DND-41 (cell line): ENCODE measurements at regions not wholly inside any gene's neighbourhood (a gene's known extent, or its start where the extent isn't known, plus 50 kb on each side); places are given as distances from the start of the nearest gene placed in this dataset.

Experiments
- ATAC-seq: fragments of 200-7000 bp; cut with Tn5 transposase; 3 replicates; pipeline ENCODE4 v1.9.1; 2021; ENCODE audit warnings: low read depth; ENCODE audit not compliant: insufficient read depth
- DNase-seq: peaks from one replicate; pipeline ENCODE4 v3.0.0-alpha.2; 2020
- H2AFZ ChIP-seq: 2 replicates; pipeline ENCODE4 v1.6.0; 2012; ENCODE audit warnings: low read depth, low read length
- H3K27ac ChIP-seq: 2 replicates; pipeline ENCODE4 v1.5.1; 2012; ENCODE audit warnings: low read length, inconsistent platforms
- H3K27me3 ChIP-seq: fragments of 200-600 bp; sonication (generic); 2 replicates; pipeline ENCODE4 v1.6.0; 2012; ENCODE audit warnings: low read length, mild to moderate bottlenecking, inconsistent platforms; ENCODE audit not compliant: insufficient read depth, poor library complexity
- H3K36me3 ChIP-seq: 2 replicates; pipeline ENCODE4 v1.5.1; 2012; ENCODE audit warnings: low read length, inconsistent platforms; ENCODE audit not compliant: insufficient read depth
- H3K4me1 ChIP-seq: 2 replicates; pipeline ENCODE4 v1.5.1; 2012; ENCODE audit warnings: mild to moderate bottlenecking, low read length; ENCODE audit not compliant: insufficient read depth
- H3K4me2 ChIP-seq: 2 replicates; pipeline ENCODE4 v1.6.0; 2012; ENCODE audit warnings: mild to moderate bottlenecking, moderate library complexity, low read length, inconsistent platforms; ENCODE audit not compliant: insufficient read depth
- H3K4me3 ChIP-seq, 2 experiments: fragments of 200-600 bp in 1 of 2; shearing (Covaris generic) in 1 of 2; 2 replicates each; pipeline ENCODE4 v1.5.1; 2012 to 2016; ENCODE audit warnings: inconsistent platforms in 2 of 2, low read length in 2 of 2, mild to moderate bottlenecking in 2 of 2, low read depth in 1 of 2, moderate library complexity in 1 of 2
- H3K79me2 ChIP-seq: 2 replicates; pipeline ENCODE4 v1.6.0; 2012; ENCODE audit warnings: low read length, inconsistent platforms; ENCODE audit not compliant: insufficient read depth
- H3K9ac ChIP-seq: 2 replicates; pipeline ENCODE4 v1.6.0; 2012; ENCODE audit warnings: low read depth, mild to moderate bottlenecking, inconsistent platforms, low read length, moderate library complexity
- H3K9me3 ChIP-seq: 2 replicates; pipeline ENCODE4 v1.5.1; 2012; ENCODE audit warnings: low read length, moderate library complexity, mild to moderate bottlenecking, inconsistent platforms; ENCODE audit not compliant: insufficient read depth, severe bottlenecking
- H4K20me1 ChIP-seq: 2 replicates; pipeline ENCODE4 v1.6.0; 2012; ENCODE audit warnings: low read length; ENCODE audit not compliant: insufficient read depth
- EZH2 ChIP-seq: IDR thresholded peaks from 3 replicates; pipeline ENCODE4 v1.6.1; 2012; ENCODE audit warnings: borderline replicate concordance, low read depth, mild to moderate bottlenecking, moderate library complexity, low read length, inconsistent platforms; ENCODE audit not compliant: severe bottlenecking
- TF ChIP-seq, protein P1 (sequence below): IDR thresholded peaks from 2 replicates; pipeline ENCODE4 v1.5.1; 2012; ENCODE audit warnings: borderline replicate concordance, low read length, moderate library complexity, mild to moderate bottlenecking; ENCODE audit not compliant: poor library complexity, severe bottlenecking; ENCODE audit errors: extremely low read depth

DNA sequence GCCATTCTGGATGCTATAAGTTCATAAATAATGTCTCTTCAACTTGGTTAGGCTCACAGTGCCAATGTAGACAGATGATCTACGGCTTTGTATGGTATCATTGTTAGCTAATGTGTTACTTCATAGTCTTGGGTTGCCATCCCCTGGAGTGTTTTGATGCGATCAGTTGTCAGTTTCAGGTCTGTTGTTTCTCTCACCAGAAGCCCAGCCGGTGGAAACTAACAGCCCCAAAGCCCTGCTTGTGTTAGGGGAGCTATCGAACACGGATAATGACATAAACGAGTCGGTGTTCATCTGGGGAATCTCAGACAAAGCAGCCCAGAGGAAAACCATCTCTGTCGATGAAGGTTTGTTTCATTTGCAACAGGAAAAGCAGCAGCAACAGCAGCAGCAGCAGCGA is 107.4 kb upstream of the ANKFN1 start:
- Histone ChIP-seq H3K36me3 (no peaks in the 10 kb centered on the region), H4K20me1 (no peaks in the 10 kb centered on the region), H3K79me2 (no peaks in the 10 kb centered on the region), H3K4me3 (no peak overlapping the region), H3K27me3 (no peaks in the 10 kb centered on the region), H3K9ac (no peak overlapping the region), H3K27ac (no peak overlapping the region), H2AFZ (no peak overlapping the region), H3K9me3 (no peaks in the 10 kb centered on the region), H3K4me2 (no peak overlapping the region), H3K4me1 (no peaks in the 10 kb centered on the region)
- ATAC-seq (no peak), DNase-seq (no peak)
- TF ChIP-seq EZH2, result no peak
- TF ChIP-seq, protein P1, sequence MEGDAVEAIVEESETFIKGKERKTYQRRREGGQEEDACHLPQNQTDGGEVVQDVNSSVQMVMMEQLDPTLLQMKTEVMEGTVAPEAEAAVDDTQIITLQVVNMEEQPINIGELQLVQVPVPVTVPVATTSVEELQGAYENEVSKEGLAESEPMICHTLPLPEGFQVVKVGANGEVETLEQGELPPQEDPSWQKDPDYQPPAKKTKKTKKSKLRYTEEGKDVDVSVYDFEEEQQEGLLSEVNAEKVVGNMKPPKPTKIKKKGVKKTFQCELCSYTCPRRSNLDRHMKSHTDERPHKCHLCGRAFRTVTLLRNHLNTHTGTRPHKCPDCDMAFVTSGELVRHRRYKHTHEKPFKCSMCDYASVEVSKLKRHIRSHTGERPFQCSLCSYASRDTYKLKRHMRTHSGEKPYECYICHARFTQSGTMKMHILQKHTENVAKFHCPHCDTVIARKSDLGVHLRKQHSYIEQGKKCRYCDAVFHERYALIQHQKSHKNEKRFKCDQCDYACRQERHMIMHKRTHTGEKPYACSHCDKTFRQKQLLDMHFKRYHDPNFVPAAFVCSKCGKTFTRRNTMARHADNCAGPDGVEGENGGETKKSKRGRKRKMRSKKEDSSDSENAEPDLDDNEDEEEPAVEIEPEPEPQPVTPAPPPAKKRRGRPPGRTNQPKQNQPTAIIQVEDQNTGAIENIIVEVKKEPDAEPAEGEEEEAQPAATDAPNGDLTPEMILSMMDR, result no peak

DNA sequence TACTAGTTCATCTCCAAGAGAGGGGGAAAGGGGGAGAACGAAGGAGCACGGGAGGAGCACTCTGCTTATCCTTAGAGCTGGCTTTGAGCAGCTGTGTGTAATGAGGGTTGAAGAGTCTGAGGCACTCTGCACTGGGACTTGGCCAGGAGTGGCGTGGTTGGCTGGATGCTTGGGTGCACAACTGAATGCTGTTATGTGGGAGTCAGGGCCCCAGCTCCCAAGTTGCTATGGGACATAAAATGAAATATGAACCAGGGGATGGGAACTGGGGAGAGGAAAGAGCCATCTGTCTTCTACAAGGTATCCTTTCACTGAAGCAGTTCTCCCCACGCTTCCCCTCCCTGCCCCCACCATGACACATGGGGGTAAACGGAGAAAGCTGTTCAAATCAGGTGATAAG is 105.9 kb upstream of the ANKFN1 start:
- ATAC-seq (no peak), DNase-seq (no peak)
- Histone ChIP-seq H3K4me1 (no peaks in the 10 kb centered on the region), H3K4me3 (no peak overlapping the region), H2AFZ (no peak overlapping the region), H3K36me3 (no peaks in the 10 kb centered on the region), H4K20me1 (no peaks in the 10 kb centered on the region), H3K9me3 (no peaks in the 10 kb centered on the region), H3K79me2 (no peaks in the 10 kb centered on the region), H3K9ac (no peak overlapping the region), H3K27ac (no peak overlapping the region), H3K27me3 (no peaks in the 10 kb centered on the region), H3K4me2 (no peak overlapping the region)
- no peak for TF ChIP-seq EZH2
- TF ChIP-seq, protein P1, result no peak

DNA sequence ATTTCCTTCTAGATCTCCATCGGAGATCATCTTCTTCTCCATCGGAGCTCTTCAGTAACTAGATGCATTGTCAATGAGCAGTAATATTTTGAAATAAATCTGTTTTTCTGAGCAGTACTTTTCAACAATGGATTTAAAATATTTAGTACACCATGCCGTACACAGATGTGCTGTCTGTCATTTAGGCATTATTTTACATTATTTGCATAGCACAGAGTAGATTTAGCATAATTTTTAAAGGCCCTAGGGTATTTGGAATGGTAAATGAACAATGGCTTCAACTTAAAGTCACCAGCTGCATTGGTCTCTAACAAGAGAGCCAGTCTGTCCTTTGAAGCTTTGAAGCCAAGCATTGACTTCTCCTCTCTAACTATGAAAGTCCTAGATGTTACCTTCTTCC is 95.4 kb upstream of the ANKFN1 start:
- H3K27me3 ChIP-seq, result no peaks in the 10 kb centered on the region
- no peaks in the 10 kb centered on the region for H4K20me1 ChIP-seq
- H3K9me3 ChIP-seq, result no peaks in the 10 kb centered on the region
- ATAC-seq (no peak), DNase-seq (no peak)
- no peaks in the 10 kb centered on the region for H3K4me1 ChIP-seq
- H3K4me2 ChIP-seq, result no peak overlapping the region
- no peak overlapping the region for H3K27ac ChIP-seq
- no peaks in the 10 kb centered on the region for H3K36me3 ChIP-seq
- no peak overlapping the region for H3K9ac ChIP-seq
- no peak overlapping the region for H3K4me3 ChIP-seq
- H2AFZ ChIP-seq, result no peak overlapping the region
- H3K79me2 ChIP-seq, result no peaks in the 10 kb centered on the region
- TF ChIP-seq, protein P1, result no peak
- no peak for TF ChIP-seq EZH2

DNA sequence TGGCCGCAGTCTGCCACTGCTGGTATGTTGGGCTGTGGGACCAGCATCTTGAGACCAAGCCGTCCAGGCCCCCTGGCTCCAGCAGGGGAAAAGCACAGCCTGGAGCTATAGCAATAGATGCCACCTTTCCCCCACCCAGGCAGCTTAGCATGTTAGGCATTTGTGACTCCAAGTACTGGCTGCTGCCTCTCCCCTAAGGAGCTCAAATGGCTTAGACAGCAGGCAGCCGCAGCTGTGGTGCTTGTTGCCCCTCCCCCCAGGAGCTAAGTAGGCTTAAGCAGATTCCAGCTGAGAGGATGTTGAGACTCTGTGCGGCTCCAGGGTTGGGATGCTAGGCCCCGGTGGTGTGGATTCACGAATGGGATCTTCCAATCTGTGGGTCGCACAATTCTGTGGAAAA is 88.8 kb upstream of the ANKFN1 start:
- H3K36me3 ChIP-seq, result no peaks in the 10 kb centered on the region
- no peak overlapping the region for H3K27ac ChIP-seq
- no peak overlapping the region for H2AFZ ChIP-seq
- H3K4me3 ChIP-seq, result no peak overlapping the region
- ATAC-seq (no peak), DNase-seq (no peak)
- H3K4me2 ChIP-seq, result no peak overlapping the region
- no peaks in the 10 kb centered on the region for H4K20me1 ChIP-seq
- no peak overlapping the region for H3K9ac ChIP-seq
- H3K27me3 ChIP-seq, result no peaks in the 10 kb centered on the region
- no peaks in the 10 kb centered on the region for H3K79me2 ChIP-seq
- TF ChIP-seq EZH2, result no peak
- TF ChIP-seq, protein P1, result no peak
- H3K9me3 ChIP-seq, result peaks cover 12% of the 10 kb centered on the region
- no peaks in the 10 kb centered on the region for H3K4me1 ChIP-seq
